GM12892 (cell line): ENCODE measurements at regions not wholly inside any gene's neighbourhood (a gene's known extent, or its start where the extent isn't known, plus 50 kb on each side); places are given as distances from the start of the nearest gene placed in this dataset.

Experiments
- POLR2A ChIP-seq: IDR thresholded peaks from 2 replicates; pipeline ENCODE4 v1.6.1; 2011; ENCODE audit warnings: low read depth, low read length, control low read depth
- POLR2AphosphoS5 ChIP-seq: IDR thresholded peaks from 2 replicates; pipeline ENCODE4 v1.6.1; 2011; ENCODE audit warnings: low read depth, low read length, control low read depth
- TAF1 ChIP-seq: IDR thresholded peaks from 2 replicates; pipeline ENCODE4 v1.6.1; 2011; ENCODE audit warnings: low read depth, mild to moderate bottlenecking, control low read depth, low read length, borderline replicate concordance

GRCh38 chr5:163623524-163623923 is 118.1 kb downstream of the MAT2B start:
- no peak for TF ChIP-seq POLR2A
- TF ChIP-seq TAF1, result no peak
- TF ChIP-seq POLR2AphosphoS5, result no peak
